ENCODE measurements at regions not wholly inside any gene's neighbourhood (a gene's known extent, or its start where the extent isn't known, plus 50 kb on each side); places are given as distances from the start of the nearest gene placed in this dataset.

GRCh38 chr6:55016261-55016660, 158.1 kb upstream of the HCRTR2 start:
- Histone ChIP-seq H3K4me3 (ENCODE audit: low read depth, low read length) (no peak overlapping the region), H3K27me3 (ENCODE audit: control insufficient read depth, insufficient read depth, low read length) (no peaks in the 10 kb centered on the region), H3K27ac (ENCODE audit: low read depth, low read length) (no peak overlapping the region), H3K9me3 (ENCODE audit: control insufficient read depth, insufficient read depth, low read length) (no peaks in the 10 kb centered on the region)
- no peak for DNase-seq (ENCODE audit: low read depth, low spot score)
- CTCF ChIA-PET = no interaction called here
- POLR2A ChIA-PET = no interaction called here
- TF ChIP-seq CTCF (IDR thresholded peaks at IDR 0.05; ENCODE audit: low read depth, low read length) = no peak

- Histone ChIP-seq H3K27me3 (ENCODE audit: control insufficient read depth, insufficient read depth, low read length) (no peaks in the 10 kb centered on the region), H3K9me3 (ENCODE audit: control insufficient read depth, insufficient read depth, low read length) (no peaks in the 10 kb centered on the region), H3K27ac (ENCODE audit: low read depth, low read length) (no peak overlapping the region), H3K4me3 (ENCODE audit: low read depth, low read length) (no peak overlapping the region)
- CTCF ChIA-PET = no interaction called here
- TF ChIP-seq CTCF (IDR thresholded peaks at IDR 0.05; ENCODE audit: low read depth, low read length) = no peak
- POLR2A ChIA-PET = no interaction called here
- no peak for DNase-seq (ENCODE audit: low read depth, low spot score)
Observed at GRCh38 chr6:55017555-55018300, 156.6 kb upstream of the HCRTR2 start.

- ChIA-PET CTCF (no interaction called here), POLR2A (no interaction called here)
- no peak for TF ChIP-seq CTCF (IDR thresholded peaks at IDR 0.05; ENCODE audit: low read depth, low read length)
- Histone ChIP-seq H3K27ac (ENCODE audit: low read depth, low read length) (no peak overlapping the region), H3K9me3 (ENCODE audit: control insufficient read depth, insufficient read depth, low read length) (no peaks in the 10 kb centered on the region), H3K27me3 (ENCODE audit: control insufficient read depth, insufficient read depth, low read length) (no peaks in the 10 kb centered on the region), H3K4me3 (ENCODE audit: low read depth, low read length) (no peak overlapping the region)
- DNase-seq (ENCODE audit: low read depth, low spot score) = no peak
Observed at GRCh38 chr6:55019591-55019990, 154.7 kb upstream of the HCRTR2 start.

- POLR2A ChIA-PET = no interaction called here
Observed at GRCh38 chr6:55023230-55023629, 151.1 kb upstream of the HCRTR2 start.

More at GRCh38 chr6:55023230-55023629, 151.1 kb upstream of the HCRTR2 start:
- H3K4me3 ChIP-seq (ENCODE audit: low read depth, low read length) = no peak overlapping the region
- H3K27ac ChIP-seq (ENCODE audit: low read depth, low read length) = no peak overlapping the region
- H3K9me3 ChIP-seq (ENCODE audit: control insufficient read depth, insufficient read depth, low read length) = no peaks in the 10 kb centered on the region
- TF ChIP-seq CTCF (IDR thresholded peaks at IDR 0.05; ENCODE audit: low read depth, low read length) = no peak
- no peak for DNase-seq (ENCODE audit: low read depth, low spot score)
- CTCF ChIA-PET = no interaction called here
- H3K27me3 ChIP-seq (ENCODE audit: control insufficient read depth, insufficient read depth, low read length) = no peaks in the 10 kb centered on the region

Measured in AG04450 (cell line).